K562 (cell line): ENCODE measurements at regions not wholly inside any gene's neighbourhood (a gene's known extent, or its start where the extent isn't known, plus 50 kb on each side); places are given as distances from the start of the nearest gene placed in this dataset.

Source experiments
- ATAC-seq: fragments of 200-7000 bp; cut with Tn5 transposase; 3 replicates; pipeline ENCODE4 v1.9.1; 2020; ENCODE audit warnings: moderate library complexity
- BruUV-seq: library from RNA; stranded (reverse); fragments of 400-500 nt; replicated peaks from 2 replicates; lab custom pipeline; 2021; lab: Mats Ljungman, UMichigan
- CTCF ChIA-PET: fragments of 300-600 bp; formaldehyde crosslinking; extraction: SDS; loops from one replicate; lab custom pipeline; 2021; ENCODE audit warnings: low intra/inter-chr PET ratio; lab: Yijun Ruan, JAX
- POLR2A ChIA-PET: fragments of 300-600, 350-650 bp; sonication (Branson Sonifier 250); formaldehyde crosslinking; extraction: SDS; loops from one replicate; lab custom pipeline; 2021; ENCODE audit warnings: antibody characterized with exemption, inconsistent platforms; lab: Yijun Ruan, JAX
- DNase-seq, 4 experiments: peaks; one replicate each; pipeline versions ENCODE4 v3.0.0 to v3.0.0-alpha.2; 2011 to 2018; ENCODE audit warnings: low spot score in 3 of 4, mixed read lengths in 3 of 4; ENCODE audit errors: extremely low read depth in 1 of 4
- FAIRE-seq: peaks from 2 replicates; lab custom pipeline; 2011; peaks lifted over from hg19 to GRCh38; lab: Jason Lieb, UNC
- H2AFZ ChIP-seq: 2 replicates; pipeline ENCODE4 v1.6.0; 2011; ENCODE audit warnings: low read depth, low read length, control low read depth, inconsistent platforms
- H3K27ac ChIP-seq: fragments of 200-600 bp; 3 replicates; pipeline ENCODE4 v1.8.0; 2011; ENCODE audit warnings: low read depth, mild to moderate bottlenecking, control low read depth, inconsistent platforms, low read length, moderate library complexity, mixed read lengths; ENCODE audit errors: extremely low read depth
- H3K27me3 ChIP-seq, 2 experiments: fragments of 300-600 bp in 1 of 2; 2 replicates in 1 of 2; 3 replicates in 1 of 2; pipeline versions ENCODE4 v1.6.0 to v1.8.0; 2011; ENCODE audit warnings: inconsistent platforms in 2 of 2, low read length in 2 of 2, mild to moderate bottlenecking in 1 of 2, mixed read lengths in 1 of 2, moderate library complexity in 1 of 2; ENCODE audit not compliant: control insufficient read depth in 2 of 2, insufficient read depth in 2 of 2
- H3K36me3 ChIP-seq: fragments of 300-600 bp; 3 replicates; pipeline ENCODE4 v1.8.0; 2011; ENCODE audit warnings: mild to moderate bottlenecking, low read length, inconsistent platforms; ENCODE audit not compliant: control insufficient read depth, insufficient read depth
- H3K4me1 ChIP-seq, 2 experiments: fragments of 200-600 bp in 1 of 2; replicated peaks in 1 of 2; 2 replicates in 1 of 2; 3 replicates in 1 of 2; pipeline versions ENCODE4 v1.5.1 to v1.8.0; 2011; ENCODE audit warnings: inconsistent platforms in 2 of 2, low read length in 2 of 2, mild to moderate bottlenecking in 1 of 2, mixed read lengths in 1 of 2, moderate library complexity in 1 of 2; ENCODE audit not compliant: control insufficient read depth in 2 of 2, insufficient read depth in 2 of 2
- H3K4me2 ChIP-seq: 2 replicates; pipeline ENCODE4 v1.6.1; 2011; ENCODE audit warnings: low read length, control low read depth, inconsistent platforms, mixed read lengths; ENCODE audit not compliant: insufficient read depth
- H3K4me3 ChIP-seq: fragments of 200-600 bp; sonication (generic), shearing (Covaris generic); 2 replicates; pipeline ENCODE4 v1.5.1; 2016; ENCODE audit warnings: control low read depth, inconsistent platforms
- H3K79me2 ChIP-seq: fragments of 200-600 bp; 3 replicates; pipeline ENCODE4 v1.8.0; 2011; ENCODE audit warnings: low read length, inconsistent platforms; ENCODE audit not compliant: control insufficient read depth, insufficient read depth
- H3K9ac ChIP-seq, 2 experiments: 2 replicates each; pipeline versions ENCODE4 v1.6.0 to v1.6.1; 2011; ENCODE audit warnings: low read depth in 2 of 2, low read length in 2 of 2, control low read depth in 1 of 2, inconsistent platforms in 1 of 2, mild to moderate bottlenecking in 1 of 2, mixed read lengths in 1 of 2; ENCODE audit not compliant: insufficient read depth in 1 of 2
- H3K9me1 ChIP-seq: one replicate; pipeline ENCODE4 v1.6.0; 2011; ENCODE audit warnings: inconsistent platforms, mild to moderate bottlenecking, low read length, moderate library complexity; ENCODE audit not compliant: control insufficient read depth, insufficient read depth
- H3K9me3 ChIP-seq: replicated peaks from 2 replicates; pipeline ENCODE4 v1.5.1; 2011; ENCODE audit warnings: low read depth, low read length, inconsistent platforms; ENCODE audit not compliant: control insufficient read depth, insufficient read depth
- H4K20me1 ChIP-seq: replicated peaks from 2 replicates; pipeline ENCODE4 v1.6.1; 2011; ENCODE audit warnings: low read length, inconsistent platforms, mixed read lengths; ENCODE audit not compliant: control insufficient read depth, insufficient read depth
- CBX1 ChIP-seq: sonication (generic); IDR thresholded peaks from 2 replicates; pipeline ENCODE4 v1.6.1; 2016; ENCODE audit warnings: antibody characterized with exemption, low read depth, mild to moderate bottlenecking
- CC2D1A ChIP-seq: fragments of 450-650 bp; IDR thresholded peaks from 2 replicates; pipeline ENCODE4 v1.6.1; 2017; ENCODE audit warnings: mild to moderate bottlenecking
- CXXC5 ChIP-seq: fragments of 250-450 bp; sonication (Bioruptor Pico); IDR thresholded peaks from 2 replicates; pipeline ENCODE4 v1.8.0; 2022; ENCODE audit warnings: inconsistent platforms, mild to moderate bottlenecking, moderate library complexity
- EP300 ChIP-seq: IDR thresholded peaks from 2 replicates; pipeline ENCODE4 v1.6.1; 2012; ENCODE audit warnings: low read length, improper control_type of control experiment
- ILK ChIP-seq: fragments of 450-650 bp; IDR thresholded peaks from 2 replicates; pipeline ENCODE4 v1.6.1; 2016; ENCODE audit warnings: missing genetic modification characterization, low read depth, mild to moderate bottlenecking, missing compliant biosample characterization, moderate library complexity, borderline replicate concordance
- KLF10 ChIP-seq: fragments of 250-450 bp; sonication (Bioruptor Pico); IDR thresholded peaks from 2 replicates; pipeline ENCODE4 v1.6.1; 2021; ENCODE audit warnings: matching md5 sums
- RBBP5 ChIP-seq: fragments of 200-600 bp; sonication (generic); IDR thresholded peaks from 2 replicates; pipeline ENCODE4 v1.6.1; 2012; ENCODE audit warnings: borderline replicate concordance, mild to moderate bottlenecking, low read length, control low read depth, inconsistent platforms; ENCODE audit not compliant: insufficient read depth, poor library complexity, severe bottlenecking
- RFX7 ChIP-seq: fragments of 250-450 bp; sonication (Bioruptor Pico); IDR thresholded peaks from 2 replicates; pipeline ENCODE4 v1.5.1; 2021; ENCODE audit warnings: mild to moderate bottlenecking
- ZNF57 ChIP-seq: fragments of 450-650 bp; formaldehyde crosslinking; IDR thresholded peaks from 2 replicates; pipeline ENCODE4 v1.4.0; 2020; ENCODE audit warnings: mild to moderate bottlenecking, moderate library complexity
- WGBS: fragments of 100-300 bp; shearing (Covaris generic); methylation state at CpG from one replicate; pipeline ENCODE4 v1.1.6; 2016; ENCODE audit warnings: low coverage, mixed read lengths; ENCODE audit not compliant: insufficient coverage; ENCODE audit errors: missing lambda C conversion rate; 5-methylcytosine and 5-hydroxymethylcytosine counted together
- in situ Hi-C: fragments of 300-500 bp; cut with MboI; formaldehyde crosslinking; loops from 4 replicates; pipeline ENCODE4 v1.15.0; 2018; ENCODE audit warnings: inconsistent platforms, mixed read lengths
- intact Hi-C: fragments of 100-400 bp; cut with micrococcal nuclease; formaldehyde crosslinking; loops from 2 replicates; pipeline ENCODE4 v1.14.2; 2022
- TF ChIP-seq, protein P1 (sequence below): fragments of 250-450 bp; sonication (Bioruptor Pico); IDR thresholded peaks from 2 replicates; pipeline ENCODE4 v1.4.0; 2020
- TF ChIP-seq, protein P2 (sequence below): fragments of 250-450 bp; sonication (Bioruptor Pico); IDR thresholded peaks from 2 replicates; pipeline ENCODE4 v1.5.0; 2021

DNA sequence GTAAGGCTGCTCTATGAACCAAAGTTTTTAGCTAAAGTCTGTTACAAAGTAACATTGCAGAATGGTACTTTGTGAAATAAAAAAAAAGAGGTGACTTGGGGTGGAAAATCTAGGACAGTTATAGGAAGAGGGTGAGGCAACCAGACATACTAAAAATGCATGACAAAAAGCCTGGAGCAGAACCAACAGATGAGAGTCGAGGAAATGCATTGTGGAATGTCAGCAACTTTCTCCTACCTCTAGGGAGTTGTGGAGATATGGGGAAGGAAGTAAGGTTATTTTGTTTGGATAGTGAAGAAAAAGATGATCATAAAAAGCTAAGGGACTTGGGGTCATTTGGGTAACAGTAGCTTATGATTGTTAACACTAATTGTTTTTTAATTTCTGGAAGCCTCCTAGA lies 295.6 kb downstream of the S1PR1 start:
- DNase-seq (no peak), FAIRE-seq (no peak), ATAC-seq (no peak)
- intact Hi-C loops, result no loop called here
- in situ Hi-C loops, result no loop called here
- H3K27ac ChIP-seq, result no peak overlapping the region
- H4K20me1 ChIP-seq, result no peaks in the 10 kb centered on the region
- H3K36me3 ChIP-seq, result no peaks in the 10 kb centered on the region
- H3K4me1 ChIP-seq, result no peaks in the 10 kb centered on the region
- no peaks in the 10 kb centered on the region for H3K9me1 ChIP-seq
- CTCF ChIA-PET, result no interaction called here
- POLR2A ChIA-PET, result no interaction called here
- TF ChIP-seq CBX1, result no peak
- no peak for TF ChIP-seq EP300
- TF ChIP-seq KLF10 (CRISPR knock-in tag), result no peak
- TF ChIP-seq, protein P1, sequence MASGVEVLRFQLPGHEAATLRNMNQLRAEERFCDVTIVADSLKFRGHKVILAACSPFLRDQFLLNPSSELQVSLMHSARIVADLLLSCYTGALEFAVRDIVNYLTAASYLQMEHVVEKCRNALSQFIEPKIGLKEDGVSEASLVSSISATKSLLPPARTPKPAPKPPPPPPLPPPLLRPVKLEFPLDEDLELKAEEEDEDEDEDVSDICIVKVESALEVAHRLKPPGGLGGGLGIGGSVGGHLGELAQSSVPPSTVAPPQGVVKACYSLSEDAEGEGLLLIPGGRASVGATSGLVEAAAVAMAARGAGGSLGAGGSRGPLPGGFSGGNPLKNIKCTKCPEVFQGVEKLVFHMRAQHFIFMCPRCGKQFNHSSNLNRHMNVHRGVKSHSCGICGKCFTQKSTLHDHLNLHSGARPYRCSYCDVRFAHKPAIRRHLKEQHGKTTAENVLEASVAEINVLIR (CRISPR knock-in tag), result no peak
- no TSS peak for BruUV-seq
- no peak overlapping the region for H3K9ac ChIP-seq
- H3K27me3 ChIP-seq, result no peaks in the 10 kb centered on the region
- no peaks in the 10 kb centered on the region; the same call in 1 of the 2 replicates for H3K9me3 ChIP-seq
- no peak overlapping the region for H3K4me3 ChIP-seq
- H3K79me2 ChIP-seq, result no peaks in the 10 kb centered on the region
- H2AFZ ChIP-seq, result no peak overlapping the region
- WGBS, result 0% methylated on average over 1 of the region's 1 CpG
- no peak overlapping the region for H3K4me2 ChIP-seq

DNA sequence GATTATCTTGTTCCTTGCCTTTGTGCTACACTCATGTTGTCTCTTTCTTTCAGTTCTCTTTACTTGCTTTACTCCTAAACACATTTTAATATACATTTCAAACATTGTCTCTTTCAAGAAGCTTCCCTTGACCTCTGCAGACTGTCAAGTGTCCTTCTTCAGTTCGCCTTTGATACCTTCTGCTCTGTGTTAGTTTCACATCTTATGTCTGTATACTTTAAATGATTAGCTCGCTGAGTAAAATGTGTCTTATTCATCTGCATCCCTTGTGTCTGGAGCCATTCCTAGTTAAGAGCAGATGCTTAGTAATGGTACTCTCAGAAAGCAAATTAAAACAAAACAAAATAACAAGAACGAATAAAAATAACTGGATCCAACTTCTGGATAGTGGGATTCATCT lies 303.3 kb downstream of the S1PR1 start:
- in situ Hi-C loops, result no loop called here
- TF ChIP-seq ILK (tag) (no peak), RBBP5 (no peak), ZNF57 (CRISPR knock-in tag) (no peak), CC2D1A (no peak), CXXC5 (CRISPR knock-in tag) (no peak), RFX7 (CRISPR knock-in tag) (no peak)
- TF ChIP-seq, protein P2, sequence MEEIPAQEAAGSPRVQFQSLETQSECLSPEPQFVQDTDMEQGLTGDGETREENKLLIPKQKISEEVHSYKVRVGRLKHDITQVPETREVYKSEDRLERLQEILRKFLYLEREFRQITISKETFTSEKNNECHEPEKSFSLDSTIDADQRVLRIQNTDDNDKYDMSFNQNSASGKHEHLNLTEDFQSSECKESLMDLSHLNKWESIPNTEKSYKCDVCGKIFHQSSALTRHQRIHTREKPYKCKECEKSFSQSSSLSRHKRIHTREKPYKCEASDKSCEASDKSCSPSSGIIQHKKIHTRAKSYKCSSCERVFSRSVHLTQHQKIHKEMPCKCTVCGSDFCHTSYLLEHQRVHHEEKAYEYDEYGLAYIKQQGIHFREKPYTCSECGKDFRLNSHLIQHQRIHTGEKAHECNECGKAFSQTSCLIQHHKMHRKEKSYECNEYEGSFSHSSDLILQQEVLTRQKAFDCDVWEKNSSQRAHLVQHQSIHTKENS (CRISPR knock-in tag), result no peak

More for the DNA sequence above, 303.3 kb downstream of the S1PR1 start:
- Histone ChIP-seq H3K27me3 (no peaks in the 10 kb centered on the region), H3K36me3 (no peaks in the 10 kb centered on the region), H3K79me2 (no peaks in the 10 kb centered on the region), H4K20me1 (no peaks in the 10 kb centered on the region), H3K4me3 (no peak overlapping the region), H2AFZ (no peak overlapping the region), H3K9me1 (no peaks in the 10 kb centered on the region), H3K4me1 (no peaks in the 10 kb centered on the region), H3K4me2 (no peak overlapping the region), H3K9ac (no peak overlapping the region), H3K9me3 (no peaks in the 10 kb centered on the region), H3K27ac (no peak overlapping the region)
- DNase-seq (no peak), ATAC-seq (no peak), FAIRE-seq (no peak)
- ChIA-PET CTCF (no interaction called here), POLR2A (interaction anchor here (0.7 kb wide), 1 partner anchor 233 kb away, joined by 3 read pairs; no protein-coding TSS in a partner anchor)
- intact Hi-C loops, result no loop called here
- WGBS, result 0% methylated on average over 3 of the region's 3 CpGs
- BruUV-seq, result no TSS peak
